ENCODE measurements at regions not wholly inside any gene's neighbourhood (a gene's known extent, or its start where the extent isn't known, plus 50 kb on each side); places are given as distances from the start of the nearest gene placed in this dataset.

GRCh38 chr15:46786590-46787285 is 930.6 kb upstream of the SEMA6D start:
- no peak for DNase-seq (ENCODE audit: low read depth)

GRCh38 chr15:46795685-46796084 is 921.6 kb upstream of the SEMA6D start:
- DNase-seq (ENCODE audit: low read depth), result no peak

- DNase-seq (ENCODE audit: low read depth), result no peak
These were observed 908.5 kb upstream of the SEMA6D start for GRCh38 chr15:46808834-46809233.

GRCh38 chr15:46815240-46815639 is 902.1 kb upstream of the SEMA6D start:
- DNase-seq (ENCODE audit: low read depth), result no peak

- DNase-seq (ENCODE audit: low read depth), result no peak
These were observed 901.5 kb upstream of the SEMA6D start for GRCh38 chr15:46815765-46816164.

- DNase-seq (ENCODE audit: low read depth), result no peak
These were observed 868.6 kb upstream of the SEMA6D start for GRCh38 chr15:46848704-46849103.

- no peak for DNase-seq (ENCODE audit: low read depth)
These were observed 863.7 kb upstream of the SEMA6D start for GRCh38 chr15:46853600-46853999.

- DNase-seq (ENCODE audit: low read depth), result no peak
These were observed 862.7 kb upstream of the SEMA6D start for GRCh38 chr15:46854564-46854963.

- DNase-seq (ENCODE audit: low read depth), result no peak
These were observed 861.9 kb upstream of the SEMA6D start for GRCh38 chr15:46855388-46855787.

GRCh38 chr15:46856839-46857502 is 860.3 kb upstream of the SEMA6D start:
- DNase-seq (ENCODE audit: low read depth), result no peak

- DNase-seq (ENCODE audit: low read depth), result no peak
These were observed 859.2 kb upstream of the SEMA6D start for GRCh38 chr15:46858150-46858549.

- no peak for DNase-seq (ENCODE audit: low read depth)
These were observed 855.5 kb upstream of the SEMA6D start for GRCh38 chr15:46861796-46862195.

- no peak for DNase-seq (ENCODE audit: low read depth)
These were observed 852.1 kb upstream of the SEMA6D start for GRCh38 chr15:46865155-46865554.

- no peak for DNase-seq (ENCODE audit: low read depth)
These were observed 844.9 kb upstream of the SEMA6D start for GRCh38 chr15:46872286-46872980.

- DNase-seq (ENCODE audit: low read depth), result no peak
These were observed 844.3 kb upstream of the SEMA6D start for GRCh38 chr15:46872981-46873330.

GRCh38 chr15:46879032-46879770 is 838.1 kb upstream of the SEMA6D start:
- DNase-seq (ENCODE audit: low read depth), result no peak

- DNase-seq (ENCODE audit: low read depth), result no peak
These were observed 836.5 kb upstream of the SEMA6D start for GRCh38 chr15:46880791-46881190.

- DNase-seq (ENCODE audit: low read depth), result no peak
These were observed 824.6 kb upstream of the SEMA6D start for GRCh38 chr15:46892621-46893160.

GRCh38 chr15:46894644-46895043 is 822.7 kb upstream of the SEMA6D start:
- no peak for DNase-seq (ENCODE audit: low read depth)

- no peak for DNase-seq (ENCODE audit: low read depth)
These were observed 820.0 kb upstream of the SEMA6D start for GRCh38 chr15:46897266-46897665.

- no peak for DNase-seq (ENCODE audit: low read depth)
These were observed 816.3 kb upstream of the SEMA6D start for GRCh38 chr15:46901001-46901400.
